HCT116 (cell line): ENCODE measurements at regions not wholly inside any gene's neighbourhood (a gene's known extent, or its start where the extent isn't known, plus 50 kb on each side); places are given as distances from the start of the nearest gene placed in this dataset.

Source experiments
- ATAC-seq: fragments of 200-7000 bp; cut with Tn5 transposase; 2 replicates; pipeline ENCODE4 v1.9.1; 2020; ENCODE audit warnings: mild to moderate bottlenecking, moderate library complexity
- BruUV-seq: library from RNA; stranded (reverse); fragments of 400-500 nt; replicated peaks from 2 replicates; lab custom pipeline; 2021; lab: Mats Ljungman, UMichigan
- CTCF ChIA-PET: fragments of 300-600 bp; sonication (Branson Sonifier 250); formaldehyde crosslinking; loops from one replicate; lab custom pipeline; 2021; ENCODE audit warnings: antibody characterized with exemption; lab: Charles Lee
- POLR2A ChIA-PET: fragments of 300-600, 350-600 bp; sonication (Branson Sonifier 250); formaldehyde crosslinking; loops from one replicate; lab custom pipeline; 2021; ENCODE audit warnings: antibody characterized with exemption; lab: Charles Lee
- RAD21 ChIA-PET, 2 experiments: fragments of 300-600 bp; sonication (Branson Sonifier 250); formaldehyde crosslinking; loops; one replicate each; lab custom pipeline; 2023; ENCODE audit warnings: low total read pairs in 2 of 2; ENCODE audit not compliant: uncharacterized antibody in 2 of 2, unreplicated experiment in 2 of 2, low non-redundant PET in 1 of 2; lab: Charles Lee
- DNase-seq: peaks from one replicate; pipeline ENCODE4 v3.0.0-alpha.2; 2010; ENCODE audit warnings: low read depth, low spot score
- H2AFZ ChIP-seq: fragments of 200-600 bp; shearing (Covaris generic), sonication (generic); 2 replicates; pipeline ENCODE4 v1.6.1; 2017; ENCODE audit warnings: low read depth, mixed run types, mixed read lengths, antibody characterized with exemption, low read length; ENCODE audit not compliant: poor library complexity, severe bottlenecking
- H3K27ac ChIP-seq: 2 replicates; pipeline ENCODE4 v1.5.1; 2012; ENCODE audit warnings: low read depth, low read length
- H3K27me3 ChIP-seq: fragments of 200-600 bp; sonication (generic); 2 replicates; pipeline ENCODE4 v1.6.1; 2016; ENCODE audit warnings: mixed run types, low read length, mixed read lengths; ENCODE audit not compliant: insufficient read depth
- H3K36me3 ChIP-seq, 2 experiments: fragments of 200-500 bp in 1 of 2; fragments of 200-600 bp in 1 of 2; sonication (Bioruptor generic) in 1 of 2; sonication (generic) in 1 of 2; 2 replicates each; pipeline versions ENCODE4 v1.5.1 to v1.6.1; 2014 to 2016; ENCODE audit warnings: low read length in 2 of 2, inconsistent platforms in 1 of 2, mixed read lengths in 1 of 2, mixed run types in 1 of 2; ENCODE audit not compliant: insufficient read depth in 2 of 2, control insufficient read depth in 1 of 2
- H3K4me1 ChIP-seq, 2 experiments: fragments of 200-600 bp in 1 of 2; sonication (generic) in 1 of 2; 2 replicates each; pipeline versions ENCODE4 v1.5.1 to v1.6.1; 2012 to 2017; ENCODE audit warnings: low read length in 2 of 2, inconsistent platforms in 1 of 2, mild to moderate bottlenecking in 1 of 2, mixed read lengths in 1 of 2, mixed run types in 1 of 2, moderate library complexity in 1 of 2; ENCODE audit not compliant: insufficient read depth in 2 of 2, control insufficient read depth in 1 of 2
- H3K4me2 ChIP-seq: fragments of 200-600 bp; sonication (generic); 2 replicates; pipeline ENCODE4 v1.6.1; 2017; ENCODE audit warnings: mixed run types, low read length, mixed read lengths
- H3K4me3 ChIP-seq, 2 experiments: fragments of 200-600 bp in 1 of 2; sonication (generic) in 1 of 2; replicated peaks in 1 of 2; 2 replicates each; pipeline ENCODE4 v1.5.1; 2011 to 2016; ENCODE audit warnings: low read length in 2 of 2, control low read depth in 1 of 2, low read depth in 1 of 2, mild to moderate bottlenecking in 1 of 2, mixed read lengths in 1 of 2, mixed run types in 1 of 2
- H3K79me2 ChIP-seq: fragments of 200-600 bp; sonication (generic); 2 replicates; pipeline ENCODE4 v1.6.1; 2017; ENCODE audit warnings: mild to moderate bottlenecking, mixed run types, low read length, moderate library complexity, mixed read lengths; ENCODE audit not compliant: insufficient read depth
- H3K9ac ChIP-seq: fragments of 200-600 bp; sonication (generic); 2 replicates; pipeline ENCODE4 v1.6.1; 2016; ENCODE audit warnings: low read length, mixed read lengths
- H3K9me2 ChIP-seq: fragments of 200-600 bp; sonication (generic), shearing (Covaris generic); 2 replicates; pipeline ENCODE4 v1.6.1; 2017; ENCODE audit warnings: mixed run types, mild to moderate bottlenecking, moderate library complexity; ENCODE audit not compliant: insufficient read depth
- H3K9me3 ChIP-seq, 2 experiments: fragments of 200-500 bp in 1 of 2; fragments of 200-600 bp in 1 of 2; sonication (Bioruptor generic) in 1 of 2; sonication (generic) in 1 of 2; 2 replicates each; pipeline ENCODE4 v1.6.1; 2014 to 2017; ENCODE audit warnings: low read length in 2 of 2, mixed read lengths in 2 of 2, inconsistent platforms in 1 of 2, low read depth in 1 of 2, mild to moderate bottlenecking in 1 of 2, mixed run types in 1 of 2, moderate library complexity in 1 of 2; ENCODE audit not compliant: control insufficient read depth in 1 of 2, insufficient read depth in 1 of 2
- H4K20me1 ChIP-seq: fragments of 200-600 bp; sonication (generic), shearing (Covaris generic); 2 replicates; pipeline ENCODE4 v1.6.1; 2017; ENCODE audit warnings: mixed run types, mild to moderate bottlenecking, moderate library complexity; ENCODE audit not compliant: insufficient read depth
- CBX3 ChIP-seq: IDR thresholded peaks from 2 replicates; pipeline ENCODE4 v1.6.1; 2012; ENCODE audit warnings: low read depth
- CTCF ChIP-seq, 3 experiments: fragments of 200-600 bp in 1 of 3; sonication (generic) in 1 of 3; IDR thresholded peaks in 2 of 3; conservative IDR thresholded peaks in 1 of 3; 2 replicates each; pipeline ENCODE4 v1.5.1; 2012 to 2017; ENCODE audit warnings: low read depth in 2 of 3, low read length in 2 of 3, antibody characterized with exemption in 1 of 3, borderline replicate concordance in 1 of 3, control low read depth in 1 of 3, mild to moderate bottlenecking in 1 of 3, mixed read lengths in 1 of 3, mixed run types in 1 of 3, moderate library complexity in 1 of 3; ENCODE audit not compliant: insufficient read depth in 1 of 3
- EGR1 ChIP-seq: IDR thresholded peaks from 2 replicates; pipeline ENCODE4 v1.6.1; 2012; ENCODE audit warnings: low read depth
- MAX ChIP-seq: IDR thresholded peaks from 2 replicates; pipeline ENCODE4 v1.6.1; 2012
- POLR2A ChIP-seq: IDR thresholded peaks from 2 replicates; pipeline ENCODE4 v1.7.0; 2011; ENCODE audit warnings: borderline replicate concordance; ENCODE audit not compliant: insufficient read depth, insufficient read length; ENCODE audit errors: extremely low read depth
- POLR2AphosphoS5 ChIP-seq: IDR thresholded peaks from 2 replicates; pipeline ENCODE4 v1.6.1; 2011; ENCODE audit warnings: mild to moderate bottlenecking, low read depth, low read length, moderate library complexity
- REST ChIP-seq: IDR thresholded peaks from 2 replicates; pipeline ENCODE4 v1.6.1; 2012; ENCODE audit warnings: low read depth
- SRF ChIP-seq: IDR thresholded peaks from 2 replicates; pipeline ENCODE4 v1.6.1; 2012; ENCODE audit warnings: low read depth
- YY1 ChIP-seq: IDR thresholded peaks from 2 replicates; pipeline ENCODE4 v1.6.1; 2011; ENCODE audit warnings: low read length, low read depth, moderate library complexity, mild to moderate bottlenecking; ENCODE audit not compliant: insufficient replicate concordance; ENCODE audit errors: extremely low read depth
- ZNF274 ChIP-seq: fragments of 200-500 bp; sonication (Bioruptor generic); IDR thresholded peaks from 2 replicates; pipeline ENCODE4 v1.6.1; 2014; ENCODE audit warnings: mild to moderate bottlenecking, low read depth, low read length, inconsistent platforms
- intact Hi-C: fragments of 100-400 bp; cut with micrococcal nuclease; formaldehyde crosslinking; loops from 2 replicates; pipeline ENCODE4 v1.10.0; 2022

GRCh38 chr21:16536643-16537434, 807.1 kb downstream of the USP25 start:
- ChIA-PET RAD21 (no interaction called here), CTCF (no interaction called here), POLR2A (no interaction called here)

More at GRCh38 chr21:16536643-16537434, 807.1 kb downstream of the USP25 start:
- peaks cover 15 to 24% of the 10 kb centered on the region in 2 experiments; a peak in 3 of 4 replicates for H3K9me3 ChIP-seq
- no peaks in the 10 kb centered on the region for H4K20me1 ChIP-seq
- H3K9me2 ChIP-seq = no peaks in the 10 kb centered on the region
- no peaks in the 10 kb centered on the region for H3K27me3 ChIP-seq
- H3K9ac ChIP-seq = no peak overlapping the region
- ATAC-seq (no peak), DNase-seq (no peak)
- H3K4me3 ChIP-seq = no peak overlapping the region
- intact Hi-C loops = no loop called here
- no peak overlapping the region for H2AFZ ChIP-seq
- no peak overlapping the region for H3K4me2 ChIP-seq
- H3K27ac ChIP-seq = no peak overlapping the region
- no peaks in the 10 kb centered on the region for H3K4me1 ChIP-seq
- TF ChIP-seq YY1 (no peak), ZNF274 (no peak), REST (no peak), POLR2A (no peak), CBX3 (no peak), EGR1 (no peak), POLR2AphosphoS5 (no peak), MAX (no peak), SRF (no peak), CTCF (IDR thresholded peaks at IDR 0.05 in 2 of 3, conservative IDR thresholded peaks at IDR 0.05 in 1 of 3; ENCODE audit: borderline replicate concordance in 1 of 3, insufficient read depth in 1 of 3, low read depth in 2 of 3, low read length in 2 of 3) (no peak)
- BruUV-seq = no TSS peak
- no peaks in the 10 kb centered on the region for H3K36me3 ChIP-seq
- H3K79me2 ChIP-seq = no peaks in the 10 kb centered on the region
